ENCODE measurements at regions not wholly inside any gene's neighbourhood (a gene's known extent, or its start where the extent isn't known, plus 50 kb on each side); places are given as distances from the start of the nearest gene placed in this dataset.
"Not testable (repeated sequence)": the region's sequence is repeated elsewhere in the genome, so short reads cannot be mapped to it uniquely, and the experiment has no call there.

- TF ChIP-seq CTCF, POLR2A (IDR thresholded peaks at IDR 0.05): not testable (repeated sequence)
These were observed 100.6 kb downstream of the TMEM168 start for GRCh38 chr7:112689466-112690177.

Measured in heart left ventricle (tissue), 13 donors.